Upper lobe of left lung (tissue), 6 donors: ENCODE measurements at regions not wholly inside any gene's neighbourhood (a gene's known extent, or its start where the extent isn't known, plus 50 kb on each side); places are given as distances from the start of the nearest gene placed in this dataset.
"Not testable (repeated sequence)": the region's sequence is repeated elsewhere in the genome, so short reads cannot be mapped to it uniquely, and the experiment has no call there.

Experiments
- ATAC-seq, 2 donors: fragments of 200-7000 bp; cut with Tn5 transposase; one replicate each; pipeline ENCODE4 v1.9.1; 2022; ENCODE audit warnings: mild to moderate bottlenecking in 2 of 2, moderate library complexity in 2 of 2; ENCODE audit not compliant: low FRiP score in 2 of 2
- DNase-seq, 2 donors: peaks; one replicate each; pipeline ENCODE4 v3.0.0-alpha.2; 2019 to 2020
- H3K27ac ChIP-seq, 4 donors: fragments of 200-600 bp; sonication (generic); one replicate each; pipeline ENCODE4 v1.5.1; 2016 to 2019
- H3K27me3 ChIP-seq, 4 donors: fragments of 200-600 bp; sonication (generic); one replicate each; pipeline ENCODE4 v1.5.1; 2017 to 2019
- H3K36me3 ChIP-seq, 4 donors: fragments of 200-600 bp; sonication (generic); one replicate each; pipeline ENCODE4 v1.5.1; 2016 to 2019
- H3K4me1 ChIP-seq, 4 donors: fragments of 200-600 bp; sonication (generic); one replicate each; pipeline ENCODE4 v1.5.1; 2018 to 2019
- H3K4me3 ChIP-seq, 4 donors: fragments of 200-600 bp; sonication (generic); one replicate each; pipeline ENCODE4 v1.5.1; 2017 to 2019; ENCODE audit warnings: mild to moderate bottlenecking in 2 of 4, moderate library complexity in 1 of 4
- H3K9me3 ChIP-seq, 4 donors: fragments of 200-600 bp; sonication (generic); one replicate each; pipeline ENCODE4 v1.5.1; 2018 to 2019
- CTCF ChIP-seq, 6 experiments: fragments of 450-650 bp in 4 of 6; fragments of 200-600 bp in 2 of 6; sonication (generic) in 2 of 6; IDR thresholded peaks; one replicate each; pipeline ENCODE4 v1.5.1; 2016 to 2019; ENCODE audit warnings: antibody characterized with exemption in 6 of 6
- EP300 ChIP-seq, 4 donors: sonication (generic); formaldehyde crosslinking; IDR thresholded peaks; one replicate each; pipeline ENCODE4 v1.5.1; 2017; ENCODE audit warnings: antibody characterized with exemption in 4 of 4, control low read depth in 2 of 4
- POLR2A ChIP-seq, 4 donors: fragments of 450-650 bp; IDR thresholded peaks; one replicate each; pipeline ENCODE4 v1.5.1; 2016 to 2017; ENCODE audit warnings: antibody characterized with exemption in 4 of 4, mild to moderate bottlenecking in 2 of 4
- POLR2AphosphoS5 ChIP-seq, 2 donors: sonication (generic); formaldehyde crosslinking; IDR thresholded peaks; one replicate each; pipeline ENCODE4 v1.5.1; 2017; ENCODE audit warnings: antibody characterized with exemption in 2 of 2
- WGBS, 2 donors: methylation state at CpG; one replicate each; pipeline ENCODE4 v1.1.5; 2017 to 2018; 5-methylcytosine and 5-hydroxymethylcytosine counted together
- donor health status: DM: no; HTN: no; CAD: no; lungs with moderate emphysema.
- donor health status: DM: no; HTN: yes; CAD: no; lungs with severe emphysema.

GRCh38 chr12:67786086-67786485 is 137.5 kb downstream of the DYRK2 start:
- Histone ChIP-seq H3K27ac (no peak overlapping the region), H3K9me3 (no peaks in the 10 kb centered on the region), H3K36me3 (no peaks in the 10 kb centered on the region), H3K4me3 (no peak overlapping the region), H3K27me3 (no peaks in the 10 kb centered on the region), H3K4me1 (no peaks in the 10 kb centered on the region)
- DNase-seq (no peak), ATAC-seq (no peak)
- TF ChIP-seq POLR2A (IDR thresholded peaks at IDR 0.05) (no peak), EP300 (IDR thresholded peaks at IDR 0.05) (no peak), CTCF (IDR thresholded peaks at IDR 0.05) (no peak), POLR2AphosphoS5 (IDR thresholded peaks at IDR 0.05) (no peak)
- 80 to 83% methylated on average over 3 of the region's 3 CpGs for WGBS, 2 donors

DNA sequence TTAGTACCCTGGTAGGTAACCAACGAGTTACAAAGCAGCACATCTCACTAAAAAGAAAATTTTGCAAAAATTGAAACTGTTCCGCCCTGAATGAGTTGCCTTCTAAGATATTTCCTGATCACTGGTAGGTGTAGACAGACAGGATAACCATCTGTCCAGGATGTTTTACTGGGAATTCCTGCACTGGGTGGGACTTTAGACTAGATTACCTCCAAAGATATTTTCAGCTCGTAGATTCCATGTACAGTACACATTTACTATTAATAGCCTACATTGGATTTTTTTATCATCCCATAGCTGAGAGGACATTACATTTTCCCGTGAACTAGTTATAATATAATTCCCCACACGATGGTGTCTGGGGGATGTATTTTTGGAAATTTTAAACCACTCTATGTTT is 139.6 kb downstream of the DYRK2 start:
- no peak overlapping the region for H3K4me3 ChIP-seq
- 59 to 65% methylated on average over 5 of the region's 5 CpGs for WGBS, 2 donors
- no peaks in the 10 kb centered on the region for H3K9me3 ChIP-seq
- ATAC-seq (no peak), DNase-seq (no peak)
- no peaks in the 10 kb centered on the region for H3K27me3 ChIP-seq
- no peaks in the 10 kb centered on the region for H3K36me3 ChIP-seq
- H3K27ac ChIP-seq: no peak overlapping the region
- no peaks in the 10 kb centered on the region for H3K4me1 ChIP-seq
- TF ChIP-seq CTCF (IDR thresholded peaks at IDR 0.05) (no peak), EP300 (IDR thresholded peaks at IDR 0.05) (no peak), POLR2AphosphoS5 (IDR thresholded peaks at IDR 0.05) (no peak), POLR2A (IDR thresholded peaks at IDR 0.05) (no peak)

DNA sequence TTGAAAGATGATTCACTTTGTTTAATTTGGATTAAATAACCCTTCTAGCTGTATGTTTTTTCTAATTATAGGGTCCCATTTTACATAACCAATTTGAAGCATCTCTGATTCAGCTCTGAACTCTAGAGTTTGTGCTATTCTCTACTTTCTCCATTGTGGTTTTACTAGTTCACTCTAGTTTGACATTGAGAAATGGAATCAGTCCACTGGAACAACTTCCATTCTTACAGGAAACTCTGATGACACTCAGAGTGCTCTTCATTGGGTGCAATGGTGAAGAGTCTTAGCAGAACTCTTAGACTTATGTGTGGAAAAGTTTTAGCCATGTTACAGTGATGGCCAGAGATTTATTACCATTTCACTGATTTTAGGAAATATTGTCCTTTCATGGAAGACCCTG is 140.7 kb downstream of the DYRK2 start:
- no peaks in the 10 kb centered on the region for H3K27me3 ChIP-seq
- TF ChIP-seq POLR2AphosphoS5 (IDR thresholded peaks at IDR 0.05): no peak
- TF ChIP-seq POLR2A (IDR thresholded peaks at IDR 0.05): no peak
- TF ChIP-seq CTCF (IDR thresholded peaks at IDR 0.05): no peak
- TF ChIP-seq EP300 (IDR thresholded peaks at IDR 0.05): no peak
- H3K36me3 ChIP-seq: no peaks in the 10 kb centered on the region
- H3K4me1 ChIP-seq: no peaks in the 10 kb centered on the region
- H3K9me3 ChIP-seq: no peaks in the 10 kb centered on the region
- no peak overlapping the region for H3K27ac ChIP-seq
- DNase-seq (no peak), ATAC-seq (no peak)
- no peak overlapping the region for H3K4me3 ChIP-seq

- WGBS, 2 donors: 83 to 95% methylated on average over 2 of the region's 2 CpGs
- ATAC-seq (no peak), DNase-seq (no peak)
- TF ChIP-seq POLR2AphosphoS5 (IDR thresholded peaks at IDR 0.05) (no peak), POLR2A (IDR thresholded peaks at IDR 0.05) (no peak), EP300 (IDR thresholded peaks at IDR 0.05) (no peak), CTCF (IDR thresholded peaks at IDR 0.05) (no peak)
- Histone ChIP-seq H3K4me1 (no peaks in the 10 kb centered on the region), H3K36me3 (no peaks in the 10 kb centered on the region), H3K9me3 (no peaks in the 10 kb centered on the region), H3K27ac (no peak overlapping the region), H3K4me3 (no peak overlapping the region), H3K27me3 (no peaks in the 10 kb centered on the region)
Measured at GRCh38 chr12:67790660-67791059, 142.1 kb downstream of the DYRK2 start.

- not testable (repeated sequence) for H3K4me1 ChIP-seq, DNase-seq, H3K27me3 ChIP-seq, H3K36me3 ChIP-seq, H3K27ac ChIP-seq, H3K9me3 ChIP-seq, H3K4me3 ChIP-seq, ATAC-seq
- 94 to 100% methylated on average over 3 of the region's 3 CpGs for WGBS, 2 donors
Measured at GRCh38 chr12:67791362-67791761, 142.8 kb downstream of the DYRK2 start.
